Panc1 (cell line): ENCODE measurements at regions not wholly inside any gene's neighbourhood (a gene's known extent, or its start where the extent isn't known, plus 50 kb on each side); places are given as distances from the start of the nearest gene placed in this dataset.

Experiments used
- ATAC-seq: fragments of 200-7000 bp; cut with Tn5 transposase; 2 replicates; pipeline ENCODE4 v1.9.1; 2020; ENCODE audit warnings: mild to moderate bottlenecking, moderate library complexity
- BruUV-seq: library from RNA; stranded (reverse); fragments of 400-500 nt; replicated peaks from 2 replicates; lab custom pipeline; 2021; lab: Mats Ljungman, UMichigan
- CTCF ChIA-PET: fragments of 300-600 bp; sonication (Branson Sonifier 250); formaldehyde crosslinking; loops from one replicate; lab custom pipeline; 2022; ENCODE audit warnings: antibody characterized with exemption; lab: Charles Lee
- POLR2A ChIA-PET: fragments of 300-600 bp; sonication (Branson Sonifier 250); formaldehyde crosslinking; loops from one replicate; lab custom pipeline; 2022; ENCODE audit warnings: antibody characterized with exemption; lab: Charles Lee
- DNase-seq: peaks from one replicate; pipeline ENCODE4 v3.0.0-alpha.2; 2010; ENCODE audit warnings: low read depth, low spot score
- H3K27ac ChIP-seq: 2 replicates; pipeline ENCODE4 v1.5.1; 2011; ENCODE audit warnings: mild to moderate bottlenecking, low read length, inconsistent platforms
- H3K27me3 ChIP-seq: fragments of 200-500 bp; sonication (Bioruptor generic); 2 replicates; pipeline ENCODE4 v1.6.0; 2014; ENCODE audit warnings: low read length, inconsistent platforms; ENCODE audit not compliant: control insufficient read depth, insufficient read depth
- H3K36me3 ChIP-seq: fragments of 200-500 bp; sonication (Bioruptor generic); 2 replicates; pipeline ENCODE4 v1.5.1; 2014; ENCODE audit warnings: inconsistent platforms, mild to moderate bottlenecking, low read length, moderate library complexity; ENCODE audit not compliant: control insufficient read depth, insufficient read depth
- H3K4me1 ChIP-seq: 2 replicates; pipeline ENCODE4 v1.5.1; 2011; ENCODE audit warnings: inconsistent platforms, mild to moderate bottlenecking, low read length, moderate library complexity; ENCODE audit not compliant: control insufficient read depth, insufficient read depth
- H3K4me3 ChIP-seq, 2 experiments: 2 replicates each; pipeline ENCODE4 v1.5.1; 2011 to 2012; ENCODE audit warnings: low read depth in 2 of 2, low read length in 2 of 2, mild to moderate bottlenecking in 2 of 2, inconsistent platforms in 1 of 2, moderate library complexity in 1 of 2
- H3K9me3 ChIP-seq: fragments of 200-500 bp; sonication (Bioruptor generic); 2 replicates; pipeline ENCODE4 v1.5.1; 2014; ENCODE audit warnings: low read depth, mild to moderate bottlenecking, inconsistent platforms, low read length, moderate library complexity; ENCODE audit not compliant: control insufficient read depth, insufficient read depth
- POLR2AphosphoS5 ChIP-seq: IDR thresholded peaks from 2 replicates; pipeline ENCODE4 v1.6.1; 2012; ENCODE audit warnings: mild to moderate bottlenecking, low read depth, low read length, moderate library complexity
- SIN3A ChIP-seq: IDR thresholded peaks from 2 replicates; pipeline ENCODE4 v1.6.1; 2012; ENCODE audit warnings: low read depth, mild to moderate bottlenecking, low read length, moderate library complexity, borderline replicate concordance; ENCODE audit not compliant: insufficient read depth
- TCF7L2 ChIP-seq: IDR thresholded peaks from 2 replicates; pipeline ENCODE4 v1.6.1; 2011; ENCODE audit warnings: mild to moderate bottlenecking, low read depth, low read length, inconsistent platforms
- in situ Hi-C: cut with HindIII; loops from 2 replicates; pipeline ENCODE4 v1.10.0; 2016; ENCODE audit warnings: low sequenced_read_pairs, low pct_unique_long_range_greater_than_20kb
- intact Hi-C: fragments of 100-400 bp; cut with micrococcal nuclease; formaldehyde crosslinking; loops from one replicate; pipeline ENCODE4 v1.10.0; 2022; ENCODE audit not compliant: unreplicated experiment
- TF ChIP-seq, protein P1 (sequence below), 2 experiments: IDR thresholded peaks; 2 replicates each; pipeline ENCODE4 v1.6.1; 2011 to 2012; ENCODE audit warnings: low read depth in 2 of 2, control low read depth in 1 of 2, low read length in 1 of 2, mild to moderate bottlenecking in 1 of 2, moderate library complexity in 1 of 2; ENCODE audit not compliant: insufficient read depth in 1 of 2
- TF ChIP-seq, protein P2 (sequence below): fragments of 450-650 bp; IDR thresholded peaks from 2 replicates; pipeline ENCODE4 v1.5.1; 2017; ENCODE audit warnings: mild to moderate bottlenecking

- TF ChIP-seq TCF7L2 (no peak), SIN3A (no peak), POLR2AphosphoS5 (no peak)
- TF ChIP-seq, protein P1, sequence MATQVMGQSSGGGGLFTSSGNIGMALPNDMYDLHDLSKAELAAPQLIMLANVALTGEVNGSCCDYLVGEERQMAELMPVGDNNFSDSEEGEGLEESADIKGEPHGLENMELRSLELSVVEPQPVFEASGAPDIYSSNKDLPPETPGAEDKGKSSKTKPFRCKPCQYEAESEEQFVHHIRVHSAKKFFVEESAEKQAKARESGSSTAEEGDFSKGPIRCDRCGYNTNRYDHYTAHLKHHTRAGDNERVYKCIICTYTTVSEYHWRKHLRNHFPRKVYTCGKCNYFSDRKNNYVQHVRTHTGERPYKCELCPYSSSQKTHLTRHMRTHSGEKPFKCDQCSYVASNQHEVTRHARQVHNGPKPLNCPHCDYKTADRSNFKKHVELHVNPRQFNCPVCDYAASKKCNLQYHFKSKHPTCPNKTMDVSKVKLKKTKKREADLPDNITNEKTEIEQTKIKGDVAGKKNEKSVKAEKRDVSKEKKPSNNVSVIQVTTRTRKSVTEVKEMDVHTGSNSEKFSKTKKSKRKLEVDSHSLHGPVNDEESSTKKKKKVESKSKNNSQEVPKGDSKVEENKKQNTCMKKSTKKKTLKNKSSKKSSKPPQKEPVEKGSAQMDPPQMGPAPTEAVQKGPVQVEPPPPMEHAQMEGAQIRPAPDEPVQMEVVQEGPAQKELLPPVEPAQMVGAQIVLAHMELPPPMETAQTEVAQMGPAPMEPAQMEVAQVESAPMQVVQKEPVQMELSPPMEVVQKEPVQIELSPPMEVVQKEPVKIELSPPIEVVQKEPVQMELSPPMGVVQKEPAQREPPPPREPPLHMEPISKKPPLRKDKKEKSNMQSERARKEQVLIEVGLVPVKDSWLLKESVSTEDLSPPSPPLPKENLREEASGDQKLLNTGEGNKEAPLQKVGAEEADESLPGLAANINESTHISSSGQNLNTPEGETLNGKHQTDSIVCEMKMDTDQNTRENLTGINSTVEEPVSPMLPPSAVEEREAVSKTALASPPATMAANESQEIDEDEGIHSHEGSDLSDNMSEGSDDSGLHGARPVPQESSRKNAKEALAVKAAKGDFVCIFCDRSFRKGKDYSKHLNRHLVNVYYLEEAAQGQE (IDR thresholded peaks at IDR 0.05; ENCODE audit: insufficient read depth in 1 of 2, low read depth in 2 of 2, low read length in 1 of 2), result no peak
- TF ChIP-seq, protein P2, sequence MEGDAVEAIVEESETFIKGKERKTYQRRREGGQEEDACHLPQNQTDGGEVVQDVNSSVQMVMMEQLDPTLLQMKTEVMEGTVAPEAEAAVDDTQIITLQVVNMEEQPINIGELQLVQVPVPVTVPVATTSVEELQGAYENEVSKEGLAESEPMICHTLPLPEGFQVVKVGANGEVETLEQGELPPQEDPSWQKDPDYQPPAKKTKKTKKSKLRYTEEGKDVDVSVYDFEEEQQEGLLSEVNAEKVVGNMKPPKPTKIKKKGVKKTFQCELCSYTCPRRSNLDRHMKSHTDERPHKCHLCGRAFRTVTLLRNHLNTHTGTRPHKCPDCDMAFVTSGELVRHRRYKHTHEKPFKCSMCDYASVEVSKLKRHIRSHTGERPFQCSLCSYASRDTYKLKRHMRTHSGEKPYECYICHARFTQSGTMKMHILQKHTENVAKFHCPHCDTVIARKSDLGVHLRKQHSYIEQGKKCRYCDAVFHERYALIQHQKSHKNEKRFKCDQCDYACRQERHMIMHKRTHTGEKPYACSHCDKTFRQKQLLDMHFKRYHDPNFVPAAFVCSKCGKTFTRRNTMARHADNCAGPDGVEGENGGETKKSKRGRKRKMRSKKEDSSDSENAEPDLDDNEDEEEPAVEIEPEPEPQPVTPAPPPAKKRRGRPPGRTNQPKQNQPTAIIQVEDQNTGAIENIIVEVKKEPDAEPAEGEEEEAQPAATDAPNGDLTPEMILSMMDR, result no peak
- ATAC-seq, result no peak
- ChIA-PET POLR2A (interaction anchor here (0.6 kb wide), 1 partner anchor 75 kb away, joined by 4 read pairs; no protein-coding TSS in a partner anchor), CTCF (no interaction called here)
- no peak for DNase-seq
- in situ Hi-C loops (no loop called here), intact Hi-C loops (no loop called here)
- H3K27me3 ChIP-seq, result no peaks in the 10 kb centered on the region
- no peaks in the 10 kb centered on the region for H3K36me3 ChIP-seq
- no peak overlapping the region for H3K4me3 ChIP-seq
- H3K4me1 ChIP-seq, result peaks cover 27% of the 10 kb centered on the region
- no TSS peak for BruUV-seq
- no peaks in the 10 kb centered on the region; the same call in 1 of the 2 replicates for H3K9me3 ChIP-seq
- H3K27ac ChIP-seq, result peak overlapping the region; percentile 89
Observed at GRCh38 chr6:90368001-90368400, 71.4 kb upstream of the BACH2 start.

DNA sequence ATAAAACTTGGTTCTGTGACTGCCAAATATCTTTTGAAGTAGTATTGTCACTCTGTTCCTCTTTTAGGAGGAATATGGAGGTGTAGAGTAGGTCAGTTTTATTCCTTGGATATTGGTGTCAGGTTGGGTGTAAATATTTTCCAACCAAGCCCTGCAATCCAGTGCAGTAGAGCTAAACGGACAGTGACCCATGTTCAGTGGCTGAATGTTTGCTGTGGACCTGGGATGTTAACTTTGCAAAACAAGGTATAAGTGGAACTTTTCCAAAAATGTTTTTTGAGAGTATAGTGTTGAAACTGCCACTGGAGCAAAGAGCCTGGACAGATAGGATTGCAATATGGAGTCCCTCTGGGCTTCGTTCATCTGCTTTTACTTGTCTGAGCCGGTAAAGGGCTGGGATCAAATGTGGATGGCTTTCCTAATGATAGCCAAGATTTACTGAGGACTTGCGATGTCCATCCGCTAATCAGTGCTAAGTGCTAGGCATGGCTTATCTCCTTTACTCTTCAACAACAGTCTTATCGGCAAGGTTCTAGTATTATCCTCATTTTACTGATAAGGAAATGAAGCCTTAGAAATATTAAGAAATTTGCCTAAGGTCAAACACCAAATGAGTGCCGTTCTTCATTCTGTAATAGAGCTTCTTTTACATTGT is 69.0 kb upstream of the BACH2 start:
- DNase-seq (no peak), ATAC-seq (no peak)
- Histone ChIP-seq H3K27me3 (no peaks in the 10 kb centered on the region), H3K4me1 (peaks cover 27% of the 10 kb centered on the region), H3K27ac (peak overlapping the region; percentile 17; the same call in 1 of the 2 replicates), H3K36me3 (no peaks in the 10 kb centered on the region), H3K9me3 (no peaks in the 10 kb centered on the region; the same call in 1 of the 2 replicates), H3K4me3 (no peak overlapping the region)
- TF ChIP-seq, protein P1 (IDR thresholded peaks at IDR 0.05; ENCODE audit: insufficient read depth in 1 of 2, low read depth in 2 of 2, low read length in 1 of 2), result no peak
- TF ChIP-seq POLR2AphosphoS5 (no peak), SIN3A (no peak), TCF7L2 (no peak)
- TF ChIP-seq, protein P2, result no peak
- CTCF ChIA-PET, result no interaction called here
- no TSS peak for BruUV-seq
- in situ Hi-C loops (no loop called here), intact Hi-C loops (no loop called here)
- POLR2A ChIA-PET, result no interaction called here
